ENCODE measurements at regions not wholly inside any gene's neighbourhood (a gene's known extent, or its start where the extent isn't known, plus 50 kb on each side); places are given as distances from the start of the nearest gene placed in this dataset.

GRCh38 chr2:134199123-134199522 is 54.7 kb upstream of the MGAT5 start:
- no peak overlapping the region for H3K4me3 ChIP-seq (ENCODE audit: low read length)
- no peak for DNase-seq
- H3K4me1 ChIP-seq (ENCODE audit: control insufficient read depth, insufficient read depth, low read length): peaks cover 5% of the 10 kb centered on the region
- no peak overlapping the region for H3K27ac ChIP-seq (ENCODE audit: low read length)
- no peaks in the 10 kb centered on the region for H3K36me3 ChIP-seq (ENCODE audit: control insufficient read depth, insufficient read depth, low read length)
- no peaks in the 10 kb centered on the region for H3K27me3 ChIP-seq (ENCODE audit: control insufficient read depth, insufficient read depth, low read length)
- no CpG with 5 or more reads among the region's 3 CpGs for WGBS (ENCODE audit: insufficient coverage)
- no peaks in the 10 kb centered on the region for H3K9me3 ChIP-seq (replicated peaks; ENCODE audit: control insufficient read depth, low read depth, low read length)

- Histone ChIP-seq H3K27me3 (ENCODE audit: control insufficient read depth, insufficient read depth, low read length) (no peaks in the 10 kb centered on the region), H3K9me3 (replicated peaks; ENCODE audit: control insufficient read depth, low read depth, low read length) (no peaks in the 10 kb centered on the region), H3K27ac (ENCODE audit: low read length) (no peak overlapping the region), H3K4me3 (ENCODE audit: low read length) (no peak overlapping the region), H3K4me1 (ENCODE audit: control insufficient read depth, insufficient read depth, low read length) (peaks cover 5% of the 10 kb centered on the region), H3K36me3 (ENCODE audit: control insufficient read depth, insufficient read depth, low read length) (no peaks in the 10 kb centered on the region)
- no CpG with 5 or more reads among the region's 4 CpGs for WGBS (ENCODE audit: insufficient coverage)
- DNase-seq: no peak
These were observed 53.7 kb upstream of the MGAT5 start for GRCh38 chr2:134200036-134200618.

DNA sequence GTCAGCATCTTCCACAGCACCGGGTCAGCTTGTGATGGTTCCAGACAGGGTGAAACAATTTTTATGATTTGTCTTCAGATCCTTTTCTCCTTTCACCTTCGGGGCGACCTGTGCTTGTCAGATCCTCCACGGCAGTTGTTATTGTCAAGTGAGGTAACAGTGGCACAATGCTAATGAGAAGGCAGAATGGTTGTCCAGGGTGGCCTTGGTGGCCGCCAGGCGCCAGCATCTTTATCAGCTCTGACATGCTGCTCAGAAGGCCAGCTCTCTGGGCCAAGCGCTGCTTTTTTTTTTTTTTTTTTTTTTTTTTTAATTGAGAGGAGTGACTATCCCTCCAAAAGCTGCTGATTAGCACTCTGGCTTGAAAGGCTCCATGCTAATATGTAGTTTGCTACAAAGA is 52.3 kb upstream of the MGAT5 start:
- WGBS (ENCODE audit: insufficient coverage): 100% methylated on average over 2 of the region's 7 CpGs
- no peak for DNase-seq
- Histone ChIP-seq H3K27ac (ENCODE audit: low read length) (no peak overlapping the region), H3K27me3 (ENCODE audit: control insufficient read depth, insufficient read depth, low read length) (no peaks in the 10 kb centered on the region), H3K4me3 (ENCODE audit: low read length) (no peak overlapping the region), H3K4me1 (ENCODE audit: control insufficient read depth, insufficient read depth, low read length) (peaks cover 10% of the 10 kb centered on the region), H3K9me3 (replicated peaks; ENCODE audit: control insufficient read depth, low read depth, low read length) (no peaks in the 10 kb centered on the region), H3K36me3 (ENCODE audit: control insufficient read depth, insufficient read depth, low read length) (no peaks in the 10 kb centered on the region)

DNA sequence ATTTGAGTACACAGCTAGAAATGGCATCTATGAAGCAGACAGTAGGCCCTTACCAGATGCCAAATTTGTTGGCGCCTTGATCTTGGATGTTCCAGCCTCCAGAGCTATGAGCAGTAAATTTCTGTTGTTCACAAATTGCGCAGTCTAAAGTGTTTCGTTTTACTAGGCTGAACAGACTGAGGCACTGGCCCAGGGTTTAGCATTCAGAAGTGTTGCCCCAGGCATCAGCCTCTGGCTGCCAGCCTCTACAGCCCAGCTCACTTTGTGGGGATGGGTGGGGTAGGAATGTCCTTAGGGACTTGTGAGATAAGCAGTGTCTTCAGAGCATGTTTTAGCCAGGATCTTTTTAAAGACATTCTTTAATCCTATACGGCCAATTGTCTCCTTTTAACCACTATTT is 51.5 kb upstream of the MGAT5 start:
- Histone ChIP-seq H3K36me3 (ENCODE audit: control insufficient read depth, insufficient read depth, low read length) (no peaks in the 10 kb centered on the region), H3K4me3 (ENCODE audit: low read length) (no peak overlapping the region), H3K27ac (ENCODE audit: low read length) (no peak overlapping the region), H3K27me3 (ENCODE audit: control insufficient read depth, insufficient read depth, low read length) (no peaks in the 10 kb centered on the region), H3K9me3 (replicated peaks; ENCODE audit: control insufficient read depth, low read depth, low read length) (no peaks in the 10 kb centered on the region), H3K4me1 (ENCODE audit: control insufficient read depth, insufficient read depth, low read length) (peaks cover 10% of the 10 kb centered on the region)
- WGBS (ENCODE audit: insufficient coverage): 81% methylated on average over 3 of the region's 4 CpGs
- DNase-seq: no peak

- Histone ChIP-seq H3K36me3 (ENCODE audit: control insufficient read depth, insufficient read depth, low read length) (no peaks in the 10 kb centered on the region), H3K4me1 (ENCODE audit: control insufficient read depth, insufficient read depth, low read length) (peaks cover 10% of the 10 kb centered on the region), H3K27ac (ENCODE audit: low read length) (no peak overlapping the region), H3K27me3 (ENCODE audit: control insufficient read depth, insufficient read depth, low read length) (no peaks in the 10 kb centered on the region), H3K4me3 (ENCODE audit: low read length) (no peak overlapping the region), H3K9me3 (replicated peaks; ENCODE audit: control insufficient read depth, low read depth, low read length) (no peaks in the 10 kb centered on the region)
- no peak for DNase-seq
These were observed 50.7 kb upstream of the MGAT5 start for GRCh38 chr2:134203175-134203574.

All from muscle of leg (tissue), 3 donors.